Neural cell (in vitro differentiated cells): ENCODE measurements at regions not wholly inside any gene's neighbourhood (a gene's known extent, or its start where the extent isn't known, plus 50 kb on each side); places are given as distances from the start of the nearest gene placed in this dataset.

ENCODE experiments used
- CTCF ChIP-seq: fragments of 450-650 bp; IDR thresholded peaks from 2 replicates; pipeline ENCODE4 v1.5.1; 2014; ENCODE audit warnings: antibody characterized with exemption, mild to moderate bottlenecking, moderate library complexity; ENCODE audit not compliant: poor library complexity, severe bottlenecking
- EP300 ChIP-seq: fragments of 450-650 bp; conservative IDR thresholded peaks from 2 replicates; pipeline ENCODE4 v1.6.1; 2014; ENCODE audit warnings: antibody characterized with exemption, mild to moderate bottlenecking, moderate library complexity; ENCODE audit not compliant: poor library complexity, severe bottlenecking
- EZH2 ChIP-seq: fragments of 200-600, 300-800 bp; shearing (Covaris generic), sonication (generic); IDR thresholded peaks from 2 replicates; pipeline ENCODE4 v1.6.1; 2014; ENCODE audit warnings: antibody characterized with exemption, low read length, borderline replicate concordance, mild to moderate bottlenecking; ENCODE audit not compliant: insufficient read depth, poor library complexity, severe bottlenecking
- MXI1 ChIP-seq: fragments of 450-650 bp; conservative IDR thresholded peaks from 2 replicates; pipeline ENCODE4 v1.6.1; 2014; ENCODE audit warnings: antibody characterized with exemption, mild to moderate bottlenecking; ENCODE audit not compliant: poor library complexity, severe bottlenecking
- POLR2AphosphoS5 ChIP-seq: IDR thresholded peaks from 2 replicates; pipeline ENCODE4 v1.6.1; 2012
- REST ChIP-seq: IDR thresholded peaks from 2 replicates; pipeline ENCODE4 v1.6.1; 2012; ENCODE audit warnings: borderline replicate concordance
- SMC3 ChIP-seq: fragments of 450-650 bp; conservative IDR thresholded peaks from 2 replicates; pipeline ENCODE4 v1.6.1; 2014; ENCODE audit warnings: antibody characterized with exemption, mild to moderate bottlenecking, moderate library complexity; ENCODE audit not compliant: poor library complexity
- TAF1 ChIP-seq: IDR thresholded peaks from 2 replicates; pipeline ENCODE4 v1.6.1; 2012; ENCODE audit warnings: low read depth

GRCh38 chr7:22611758-22612079, 111.7 kb upstream of the STEAP1B start:
- TF ChIP-seq CTCF (no peak), SMC3 (no peak), EZH2 (no peak), REST (no peak), TAF1 (no peak), MXI1 (no peak), EP300 (no peak), POLR2AphosphoS5 (no peak)
